Lung (tissue), 11 donors: ENCODE measurements at regions not wholly inside any gene's neighbourhood (a gene's known extent, or its start where the extent isn't known, plus 50 kb on each side); places are given as distances from the start of the nearest gene placed in this dataset.

ENCODE experiments used
- ATAC-seq: fragments of 200-7000 bp; cut with Tn5 transposase; one replicate; pipeline ENCODE4 v1.9.1; 2020; ENCODE audit warnings: moderate number of reproducible peaks; ENCODE audit not compliant: insufficient read depth, low FRiP score
- DNase-seq, 3 donors: peaks; one replicate each; pipeline ENCODE4 v3.0.0-alpha.2; 2013 to 2017
- H3K27ac ChIP-seq, 2 donors: one replicate each; pipeline ENCODE4 v1.5.1; 2013; ENCODE audit warnings: mild to moderate bottlenecking in 2 of 2, moderate library complexity in 2 of 2, control low read depth in 1 of 2, inconsistent platforms in 1 of 2, low read depth in 1 of 2, low read length in 1 of 2
- H3K27me3 ChIP-seq, 3 donors: one replicate each; pipeline ENCODE4 v1.5.1; 2013; ENCODE audit warnings: low read length in 2 of 3; ENCODE audit not compliant: control insufficient read depth in 3 of 3, insufficient read depth in 3 of 3
- H3K36me3 ChIP-seq, 4 donors: one replicate each; pipeline ENCODE4 v1.5.1; 2013; ENCODE audit warnings: low read length in 4 of 4, mild to moderate bottlenecking in 1 of 4, moderate library complexity in 1 of 4; ENCODE audit not compliant: control insufficient read depth in 4 of 4, insufficient read depth in 4 of 4
- H3K4me1 ChIP-seq, 5 donors: one replicate each; pipeline ENCODE4 v1.5.1; 2013; ENCODE audit warnings: low read length in 5 of 5, mild to moderate bottlenecking in 2 of 5, moderate library complexity in 1 of 5; ENCODE audit not compliant: control insufficient read depth in 5 of 5, insufficient read depth in 5 of 5
- H3K4me3 ChIP-seq: one replicate; pipeline ENCODE4 v1.5.1; 2013; ENCODE audit warnings: mild to moderate bottlenecking, control low read depth, moderate library complexity
- H3K9ac ChIP-seq, 2 donors: one replicate each; pipeline ENCODE4 v1.5.1; 2013; ENCODE audit warnings: low read length in 2 of 2, control low read depth in 1 of 2; ENCODE audit not compliant: insufficient read depth in 1 of 2
- H3K9me3 ChIP-seq, 4 donors: one replicate each; pipeline ENCODE4 v1.5.1; 2013; ENCODE audit warnings: low read length in 3 of 4, mild to moderate bottlenecking in 1 of 4, moderate library complexity in 1 of 4; ENCODE audit not compliant: control insufficient read depth in 4 of 4, insufficient read depth in 3 of 4
- WGBS, 2 donors: extraction: QIAGEN DNeasy Blood & Tissue Kit; methylation state at CpG; one replicate each; pipeline ENCODE4 v1.1.7; 2013; 5-methylcytosine and 5-hydroxymethylcytosine counted together
- TF ChIP-seq, protein P1 (sequence below): IDR thresholded peaks from 2 replicates; pipeline ENCODE4 v1.5.1; 2012; ENCODE audit warnings: mild to moderate bottlenecking; ENCODE audit errors: control extremely low read depth, extremely low read depth
- donor health status: control.
- donor health status: control.
- donor health status: Bipolar disorder and iron deficiency.
- donor health status: healthy.
- donor health status: DM: yes; HTN: yes; CAD: no.

GRCh38 chr6:76719449-76719848 lies 647.0 kb upstream of the IMPG1 start:
- no peak for ATAC-seq
- no peaks in the 10 kb centered on the region for H3K36me3 ChIP-seq
- no peaks in the 10 kb centered on the region for H3K27me3 ChIP-seq
- no peak overlapping the region for H3K4me3 ChIP-seq
- TF ChIP-seq, protein P1, sequence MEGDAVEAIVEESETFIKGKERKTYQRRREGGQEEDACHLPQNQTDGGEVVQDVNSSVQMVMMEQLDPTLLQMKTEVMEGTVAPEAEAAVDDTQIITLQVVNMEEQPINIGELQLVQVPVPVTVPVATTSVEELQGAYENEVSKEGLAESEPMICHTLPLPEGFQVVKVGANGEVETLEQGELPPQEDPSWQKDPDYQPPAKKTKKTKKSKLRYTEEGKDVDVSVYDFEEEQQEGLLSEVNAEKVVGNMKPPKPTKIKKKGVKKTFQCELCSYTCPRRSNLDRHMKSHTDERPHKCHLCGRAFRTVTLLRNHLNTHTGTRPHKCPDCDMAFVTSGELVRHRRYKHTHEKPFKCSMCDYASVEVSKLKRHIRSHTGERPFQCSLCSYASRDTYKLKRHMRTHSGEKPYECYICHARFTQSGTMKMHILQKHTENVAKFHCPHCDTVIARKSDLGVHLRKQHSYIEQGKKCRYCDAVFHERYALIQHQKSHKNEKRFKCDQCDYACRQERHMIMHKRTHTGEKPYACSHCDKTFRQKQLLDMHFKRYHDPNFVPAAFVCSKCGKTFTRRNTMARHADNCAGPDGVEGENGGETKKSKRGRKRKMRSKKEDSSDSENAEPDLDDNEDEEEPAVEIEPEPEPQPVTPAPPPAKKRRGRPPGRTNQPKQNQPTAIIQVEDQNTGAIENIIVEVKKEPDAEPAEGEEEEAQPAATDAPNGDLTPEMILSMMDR, result no peak
- H3K9ac ChIP-seq, result no peak overlapping the region
- no peak for DNase-seq
- WGBS, 2 donors, result 86 to 92% methylated on average over 1 of the region's 1 CpG
- H3K9me3 ChIP-seq, result no peaks in the 10 kb centered on the region
- H3K27ac ChIP-seq, result no peak overlapping the region
- no peaks in the 10 kb centered on the region for H3K4me1 ChIP-seq

GRCh38 chr6:76708641-76709331 lies 636.3 kb upstream of the IMPG1 start:
- TF ChIP-seq, protein P1, result no peak
- 87 to 88% methylated on average over 5 of the region's 5 CpGs for WGBS, 2 donors
- ATAC-seq, result no peak

DNA sequence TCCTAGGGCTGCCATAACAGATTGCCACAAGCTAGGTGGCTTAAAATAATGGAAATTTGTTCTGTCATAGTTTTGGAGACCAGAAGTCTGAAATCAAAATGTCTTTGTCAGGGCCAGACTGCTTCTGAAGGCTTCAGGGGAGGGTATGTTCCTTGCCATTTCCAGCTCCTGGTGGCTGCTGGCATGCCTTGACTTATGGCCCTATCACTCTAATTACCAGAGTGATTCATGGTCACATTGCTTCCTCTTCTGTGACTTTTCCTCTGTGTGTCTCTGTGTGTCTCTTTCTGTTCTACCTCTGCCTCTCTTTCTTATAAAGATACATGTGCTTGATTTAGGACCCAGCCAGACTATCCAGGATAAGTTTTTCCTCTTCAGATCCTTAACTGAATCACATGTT lies 635.2 kb upstream of the IMPG1 start:
- TF ChIP-seq, protein P1, result no peak
- H3K9ac ChIP-seq, result no peak overlapping the region

More at GRCh38 chr6:76708641-76709331, 636.3 kb upstream of the IMPG1 start:
- Histone ChIP-seq H3K4me3 (no peak overlapping the region), H3K27me3 (no peaks in the 10 kb centered on the region), H3K9ac (no peak overlapping the region), H3K4me1 (peaks cover 0 to 6% (median 0%) of the 10 kb centered on the region in 5 donors), H3K27ac (no peak overlapping the region), H3K9me3 (no peaks in the 10 kb centered on the region), H3K36me3 (no peaks in the 10 kb centered on the region)
- DNase-seq, result no peak

DNA sequence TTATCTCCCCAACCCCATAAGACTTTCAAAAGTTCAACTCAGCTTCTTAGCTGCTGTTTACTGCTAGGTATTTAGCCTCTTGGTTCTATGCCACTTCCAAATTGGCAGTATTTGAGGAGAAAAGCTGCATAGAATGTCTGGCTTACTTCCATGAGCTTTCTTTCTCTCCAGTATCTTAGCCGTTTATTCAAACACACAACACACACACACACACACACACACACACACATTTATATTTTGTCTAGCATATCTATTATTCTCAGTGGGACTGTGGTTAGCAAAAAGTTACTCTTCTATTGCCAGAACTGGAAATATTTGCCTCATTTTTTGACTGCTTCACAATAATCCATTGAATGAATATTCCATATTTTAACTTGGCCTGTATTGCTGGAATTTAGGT lies 634.2 kb upstream of the IMPG1 start:
- Histone ChIP-seq H3K27me3 (no peaks in the 10 kb centered on the region), H3K36me3 (no peaks in the 10 kb centered on the region), H3K9me3 (no peaks in the 10 kb centered on the region), H3K4me3 (no peak overlapping the region), H3K27ac (no peak overlapping the region), H3K9ac (no peak overlapping the region), H3K4me1 (peaks cover 0 to 6% (median 0%) of the 10 kb centered on the region in 5 donors)
- peak in 2 of 3 donors; percentile 48 to 54 for DNase-seq
- WGBS, 2 donors, result 48 to 76% methylated on average over 1 of the region's 1 CpG
- ATAC-seq, result no peak
- TF ChIP-seq, protein P1, result no peak

More for the DNA sequence above, 635.2 kb upstream of the IMPG1 start:
- DNase-seq, result no peak
- ATAC-seq, result no peak
- peaks cover 0 to 6% (median 0%) of the 10 kb centered on the region in 5 donors for H3K4me1 ChIP-seq
- no peaks in the 10 kb centered on the region for H3K27me3 ChIP-seq
- H3K36me3 ChIP-seq, result no peaks in the 10 kb centered on the region
- no peaks in the 10 kb centered on the region for H3K9me3 ChIP-seq
- H3K27ac ChIP-seq, result no peak overlapping the region
- no peak overlapping the region for H3K4me3 ChIP-seq
